Liver (tissue), 7 donors: ENCODE measurements at regions not wholly inside any gene's neighbourhood (a gene's known extent, or its start where the extent isn't known, plus 50 kb on each side); places are given as distances from the start of the nearest gene placed in this dataset.

Experiments used
- DNase-seq: peaks from one replicate; pipeline ENCODE4 v3.0.0-alpha.2; 2017; ENCODE audit warnings: low spot score
- H3K27ac ChIP-seq, 2 donors: one replicate each; pipeline ENCODE4 v1.7.0; 2013; ENCODE audit warnings: inconsistent platforms in 2 of 2, low read length in 2 of 2, control low read depth in 1 of 2, low read depth in 1 of 2, mild to moderate bottlenecking in 1 of 2
- H3K27me3 ChIP-seq, 4 donors: one replicate each; pipeline versions ENCODE4 v1.6.1 to v1.7.0; 2013; ENCODE audit warnings: low read length in 3 of 4, inconsistent platforms in 1 of 4, mild to moderate bottlenecking in 1 of 4, moderate library complexity in 1 of 4; ENCODE audit not compliant: control insufficient read depth in 4 of 4, insufficient read depth in 4 of 4
- H3K36me3 ChIP-seq, 4 donors: one replicate each; pipeline versions ENCODE4 v1.6.1 to v1.7.0; 2013; ENCODE audit warnings: low read length in 3 of 4, mild to moderate bottlenecking in 3 of 4, low read depth in 1 of 4, moderate library complexity in 1 of 4; ENCODE audit not compliant: control insufficient read depth in 4 of 4, insufficient read depth in 3 of 4
- H3K4me1 ChIP-seq, 4 donors: one replicate each; pipeline versions ENCODE4 v1.6.1 to v1.7.0; 2013; ENCODE audit warnings: low read length in 3 of 4, mild to moderate bottlenecking in 3 of 4, moderate library complexity in 1 of 4; ENCODE audit not compliant: control insufficient read depth in 4 of 4, insufficient read depth in 4 of 4
- H3K4me3 ChIP-seq, 3 donors: one replicate each; pipeline versions ENCODE4 v1.6.1 to v1.7.0; 2013; ENCODE audit warnings: low read length in 3 of 3, control low read depth in 1 of 3, low read depth in 1 of 3, mild to moderate bottlenecking in 1 of 3
- H3K9ac ChIP-seq, 2 donors: one replicate each; pipeline ENCODE4 v1.7.0; 2013; ENCODE audit warnings: low read length in 2 of 2, mild to moderate bottlenecking in 2 of 2, moderate library complexity in 2 of 2, control low read depth in 1 of 2, low read depth in 1 of 2
- H3K9me3 ChIP-seq, 4 donors: one replicate each; pipeline versions ENCODE4 v1.6.1 to v1.7.0; 2013; ENCODE audit warnings: low read length in 3 of 4; ENCODE audit not compliant: control insufficient read depth in 4 of 4
- EGR1 ChIP-seq, 2 donors: IDR thresholded peaks; 2 replicates each; pipeline ENCODE4 v1.6.1; 2016 to 2018; ENCODE audit warnings: antibody characterized with exemption in 2 of 2, low read depth in 2 of 2
- FOXA2 ChIP-seq: IDR thresholded peaks from 2 replicates; pipeline ENCODE4 v1.6.1; 2016; ENCODE audit warnings: antibody characterized with exemption
- GABPA ChIP-seq, 2 donors: IDR thresholded peaks in 1 of 2; conservative IDR thresholded peaks in 1 of 2; 2 replicates each; pipeline ENCODE4 v1.6.1; 2016; ENCODE audit warnings: antibody characterized with exemption in 2 of 2, mild to moderate bottlenecking in 1 of 2, moderate library complexity in 1 of 2
- NR2F2 ChIP-seq: IDR thresholded peaks from 2 replicates; pipeline ENCODE4 v1.6.1; 2016; ENCODE audit warnings: antibody characterized with exemption
- RAD21 ChIP-seq, 2 donors: IDR thresholded peaks; 2 replicates each; pipeline ENCODE4 v1.6.1; 2016; ENCODE audit warnings: antibody characterized with exemption in 2 of 2, mild to moderate bottlenecking in 2 of 2
- TAF1 ChIP-seq: conservative IDR thresholded peaks from 2 replicates; pipeline ENCODE4 v1.6.1; 2016; ENCODE audit warnings: antibody characterized with exemption, mild to moderate bottlenecking
- YY1 ChIP-seq: IDR thresholded peaks from 2 replicates; pipeline ENCODE4 v1.6.1; 2016; ENCODE audit warnings: antibody characterized with exemption, mild to moderate bottlenecking
- WGBS: extraction: QIAGEN DNeasy Blood & Tissue Kit; methylation state at CpG from one replicate; pipeline ENCODE4 v1.1.7; 2013; 5-methylcytosine and 5-hydroxymethylcytosine counted together
- TF ChIP-seq, protein P1 (sequence below): IDR thresholded peaks from 2 replicates; pipeline ENCODE4 v1.6.1; 2016; ENCODE audit warnings: antibody characterized with exemption
- TF ChIP-seq, protein P2 (sequence below): IDR thresholded peaks from 2 replicates; pipeline ENCODE4 v1.6.1; 2016; ENCODE audit warnings: antibody characterized with exemption, mild to moderate bottlenecking
- donor health status: healthy.
- donor health status: healthy.
- donor health status: healthy.
- donor health status: healthy.

DNA sequence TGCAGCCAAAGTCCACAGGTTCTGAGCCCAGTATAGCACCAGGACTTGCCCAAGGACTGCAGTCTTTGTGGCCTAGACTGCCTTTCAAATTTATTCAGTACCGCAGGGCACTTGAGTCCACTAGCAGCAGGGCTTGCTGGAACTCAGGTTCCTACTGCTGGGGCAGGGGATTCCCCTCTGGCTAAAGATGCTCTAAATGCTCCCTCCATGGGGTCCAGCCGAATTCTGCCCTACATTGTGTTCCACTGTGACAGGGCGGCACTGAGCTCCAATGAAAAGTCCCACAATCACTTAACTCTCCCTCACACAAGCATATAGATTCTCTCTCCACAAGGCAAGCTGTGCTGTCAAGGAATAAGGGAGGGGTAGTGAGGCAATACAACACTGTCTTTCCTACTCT is 518.1 kb upstream of the VRK2 start:
- Histone ChIP-seq H3K27ac (no peak overlapping the region), H3K4me1 (no peaks in the 10 kb centered on the region), H3K9me3 (no peaks in the 10 kb centered on the region), H3K27me3 (no peaks in the 10 kb centered on the region), H3K9ac (no peak overlapping the region), H3K4me3 (no peak overlapping the region), H3K36me3 (no peaks in the 10 kb centered on the region)
- DNase-seq = no peak
- 82% methylated on average over 3 of the region's 3 CpGs for WGBS
- TF ChIP-seq, protein P1, sequence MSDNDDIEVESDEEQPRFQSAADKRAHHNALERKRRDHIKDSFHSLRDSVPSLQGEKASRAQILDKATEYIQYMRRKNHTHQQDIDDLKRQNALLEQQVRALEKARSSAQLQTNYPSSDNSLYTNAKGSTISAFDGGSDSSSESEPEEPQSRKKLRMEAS = no peak
- TF ChIP-seq, protein P2, sequence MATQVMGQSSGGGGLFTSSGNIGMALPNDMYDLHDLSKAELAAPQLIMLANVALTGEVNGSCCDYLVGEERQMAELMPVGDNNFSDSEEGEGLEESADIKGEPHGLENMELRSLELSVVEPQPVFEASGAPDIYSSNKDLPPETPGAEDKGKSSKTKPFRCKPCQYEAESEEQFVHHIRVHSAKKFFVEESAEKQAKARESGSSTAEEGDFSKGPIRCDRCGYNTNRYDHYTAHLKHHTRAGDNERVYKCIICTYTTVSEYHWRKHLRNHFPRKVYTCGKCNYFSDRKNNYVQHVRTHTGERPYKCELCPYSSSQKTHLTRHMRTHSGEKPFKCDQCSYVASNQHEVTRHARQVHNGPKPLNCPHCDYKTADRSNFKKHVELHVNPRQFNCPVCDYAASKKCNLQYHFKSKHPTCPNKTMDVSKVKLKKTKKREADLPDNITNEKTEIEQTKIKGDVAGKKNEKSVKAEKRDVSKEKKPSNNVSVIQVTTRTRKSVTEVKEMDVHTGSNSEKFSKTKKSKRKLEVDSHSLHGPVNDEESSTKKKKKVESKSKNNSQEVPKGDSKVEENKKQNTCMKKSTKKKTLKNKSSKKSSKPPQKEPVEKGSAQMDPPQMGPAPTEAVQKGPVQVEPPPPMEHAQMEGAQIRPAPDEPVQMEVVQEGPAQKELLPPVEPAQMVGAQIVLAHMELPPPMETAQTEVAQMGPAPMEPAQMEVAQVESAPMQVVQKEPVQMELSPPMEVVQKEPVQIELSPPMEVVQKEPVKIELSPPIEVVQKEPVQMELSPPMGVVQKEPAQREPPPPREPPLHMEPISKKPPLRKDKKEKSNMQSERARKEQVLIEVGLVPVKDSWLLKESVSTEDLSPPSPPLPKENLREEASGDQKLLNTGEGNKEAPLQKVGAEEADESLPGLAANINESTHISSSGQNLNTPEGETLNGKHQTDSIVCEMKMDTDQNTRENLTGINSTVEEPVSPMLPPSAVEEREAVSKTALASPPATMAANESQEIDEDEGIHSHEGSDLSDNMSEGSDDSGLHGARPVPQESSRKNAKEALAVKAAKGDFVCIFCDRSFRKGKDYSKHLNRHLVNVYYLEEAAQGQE = no peak

DNA sequence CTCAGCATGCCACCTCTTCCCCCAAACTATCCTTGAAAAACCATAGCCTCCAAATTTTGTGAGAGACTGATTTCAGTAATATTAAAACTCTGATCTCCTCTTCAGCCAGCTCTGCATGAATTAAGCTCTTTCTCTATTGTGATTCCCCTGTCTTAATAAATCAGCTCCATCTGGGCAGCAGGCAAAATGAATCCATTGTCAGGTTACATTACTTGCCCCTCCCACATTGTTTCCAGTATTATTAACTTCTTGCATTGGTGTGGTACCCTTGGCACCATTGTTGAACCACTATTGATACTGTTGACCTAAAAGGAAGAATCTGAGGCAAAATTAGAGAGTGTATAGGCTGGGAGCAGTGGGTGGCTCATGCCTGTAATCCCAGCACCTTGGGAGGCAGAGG is 512.2 kb upstream of the VRK2 start:
- H3K4me3 ChIP-seq = no peak overlapping the region
- no peak overlapping the region for H3K9ac ChIP-seq
- TF ChIP-seq NR2F2 (no peak), RAD21 (IDR thresholded peaks at IDR 0.05) (no peak), FOXA2 (no peak), GABPA (IDR thresholded peaks at IDR 0.05 in 1 of 2, conservative IDR thresholded peaks at IDR 0.05 in 1 of 2) (no peak), TAF1 (no peak), YY1 (no peak)
- TF ChIP-seq, protein P1 = no peak
- no peak overlapping the region for H3K27ac ChIP-seq
- H3K9me3 ChIP-seq = no peaks in the 10 kb centered on the region
- no peaks in the 10 kb centered on the region for H3K27me3 ChIP-seq
- no peak for DNase-seq
- no peaks in the 10 kb centered on the region for H3K4me1 ChIP-seq
- H3K36me3 ChIP-seq = no peaks in the 10 kb centered on the region

DNA sequence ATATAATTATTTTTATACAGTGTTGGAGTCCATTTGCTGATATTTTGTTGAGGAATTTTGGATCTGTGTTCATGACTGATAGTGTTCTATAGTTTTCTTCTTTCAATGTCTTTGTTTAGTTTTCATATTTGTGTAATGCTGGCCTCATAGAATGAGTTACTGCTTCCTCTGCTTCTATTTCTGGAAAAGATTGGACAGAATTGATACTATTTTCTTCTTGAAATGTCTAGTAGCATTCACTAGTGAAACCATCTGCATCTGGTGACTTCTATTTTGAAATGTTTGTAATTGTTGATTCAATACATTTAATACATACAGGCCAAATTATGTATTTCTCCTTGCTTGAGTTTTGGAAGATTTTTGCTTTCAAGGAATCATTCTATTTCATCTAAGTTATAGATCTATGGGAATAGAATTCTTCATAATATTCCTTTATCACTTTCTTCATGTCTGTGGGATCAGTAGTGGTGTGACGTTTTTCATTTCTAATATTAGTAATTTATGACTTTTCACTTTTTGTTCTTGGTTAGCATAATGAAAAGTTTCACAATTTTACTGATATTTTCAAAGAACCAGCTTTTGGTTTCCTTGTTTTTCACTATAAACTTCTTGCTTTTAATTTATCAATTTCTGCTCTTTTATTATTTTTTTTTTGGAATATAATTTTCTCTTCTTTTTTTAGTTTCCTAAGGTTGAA is 509.9 kb upstream of the VRK2 start:
- Histone ChIP-seq H3K4me1 (no peaks in the 10 kb centered on the region), H3K9me3 (no peaks in the 10 kb centered on the region), H3K9ac (no peak overlapping the region), H3K4me3 (no peak overlapping the region), H3K27ac (no peak overlapping the region), H3K27me3 (no peaks in the 10 kb centered on the region), H3K36me3 (no peaks in the 10 kb centered on the region)
- WGBS = 0% methylated on average over 1 of the region's 1 CpG
- TF ChIP-seq GABPA (IDR thresholded peaks at IDR 0.05 in 1 of 2, conservative IDR thresholded peaks at IDR 0.05 in 1 of 2) (no peak), EGR1 (IDR thresholded peaks at IDR 0.05; ENCODE audit: low read depth in 2 of 2) (no peak), NR2F2 (no peak)
- DNase-seq = no peak
